ENCODE measurements at regions not wholly inside any gene's neighbourhood (a gene's known extent, or its start where the extent isn't known, plus 50 kb on each side); places are given as distances from the start of the nearest gene placed in this dataset.

DNA sequence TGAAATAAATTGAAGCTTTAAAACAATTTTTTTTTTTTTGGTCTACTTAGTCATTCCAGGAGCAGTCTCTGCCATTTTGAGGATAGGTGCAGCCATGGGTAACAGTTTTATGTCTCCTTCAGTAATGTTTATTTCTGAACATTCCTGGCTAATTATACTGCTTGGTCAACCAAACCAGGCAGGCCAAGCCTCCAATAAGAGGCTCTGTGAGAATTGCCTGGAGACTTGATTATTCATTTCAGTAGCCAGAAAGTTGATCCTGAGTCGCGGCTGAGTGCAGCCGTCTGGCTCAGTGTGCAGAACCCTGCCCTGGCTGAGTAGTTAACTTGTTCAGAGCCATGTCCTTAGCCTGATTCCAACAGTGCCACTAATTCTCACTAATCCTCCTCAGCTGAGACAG, 364.0 kb upstream of the FAT3 start:
- Histone ChIP-seq H3K27me3 (ENCODE audit: control insufficient read depth, low read length) (no peaks in the 10 kb centered on the region), H4K20me1 (ENCODE audit: control insufficient read depth, insufficient read depth, low read depth, low read length) (no peaks in the 10 kb centered on the region), H3K4me3 (ENCODE audit: low read length) (no peak overlapping the region), H3K4me1 (ENCODE audit: control insufficient read depth, low read length) (no peaks in the 10 kb centered on the region), H3K36me3 (ENCODE audit: control insufficient read depth, low read length) (no peaks in the 10 kb centered on the region), H3K9me3 (ENCODE audit: control insufficient read depth, insufficient read depth, low read length) (no peaks in the 10 kb centered on the region), H3K4me2 (ENCODE audit: low read length) (no peak overlapping the region), H3F3A (ENCODE audit: control insufficient read depth, insufficient read depth) (no peaks in the 10 kb centered on the region), H3K9me2 (replicated peaks; ENCODE audit: control insufficient read depth, low read length) (no peaks in the 10 kb centered on the region), H3K27ac (ENCODE audit: low read depth, low read length) (no peak overlapping the region), H3K79me2 (ENCODE audit: control insufficient read depth, low read length) (no peaks in the 10 kb centered on the region)
- TF ChIP-seq EZH2phosphoT487 (IDR thresholded peaks at IDR 0.05; ENCODE audit: borderline replicate concordance, low read length) = no peak
- TF ChIP-seq, protein P1, sequence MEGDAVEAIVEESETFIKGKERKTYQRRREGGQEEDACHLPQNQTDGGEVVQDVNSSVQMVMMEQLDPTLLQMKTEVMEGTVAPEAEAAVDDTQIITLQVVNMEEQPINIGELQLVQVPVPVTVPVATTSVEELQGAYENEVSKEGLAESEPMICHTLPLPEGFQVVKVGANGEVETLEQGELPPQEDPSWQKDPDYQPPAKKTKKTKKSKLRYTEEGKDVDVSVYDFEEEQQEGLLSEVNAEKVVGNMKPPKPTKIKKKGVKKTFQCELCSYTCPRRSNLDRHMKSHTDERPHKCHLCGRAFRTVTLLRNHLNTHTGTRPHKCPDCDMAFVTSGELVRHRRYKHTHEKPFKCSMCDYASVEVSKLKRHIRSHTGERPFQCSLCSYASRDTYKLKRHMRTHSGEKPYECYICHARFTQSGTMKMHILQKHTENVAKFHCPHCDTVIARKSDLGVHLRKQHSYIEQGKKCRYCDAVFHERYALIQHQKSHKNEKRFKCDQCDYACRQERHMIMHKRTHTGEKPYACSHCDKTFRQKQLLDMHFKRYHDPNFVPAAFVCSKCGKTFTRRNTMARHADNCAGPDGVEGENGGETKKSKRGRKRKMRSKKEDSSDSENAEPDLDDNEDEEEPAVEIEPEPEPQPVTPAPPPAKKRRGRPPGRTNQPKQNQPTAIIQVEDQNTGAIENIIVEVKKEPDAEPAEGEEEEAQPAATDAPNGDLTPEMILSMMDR (IDR thresholded peaks at IDR 0.05; ENCODE audit: low read depth, low read length, poor library complexity, severe bottlenecking) = no peak

DNA sequence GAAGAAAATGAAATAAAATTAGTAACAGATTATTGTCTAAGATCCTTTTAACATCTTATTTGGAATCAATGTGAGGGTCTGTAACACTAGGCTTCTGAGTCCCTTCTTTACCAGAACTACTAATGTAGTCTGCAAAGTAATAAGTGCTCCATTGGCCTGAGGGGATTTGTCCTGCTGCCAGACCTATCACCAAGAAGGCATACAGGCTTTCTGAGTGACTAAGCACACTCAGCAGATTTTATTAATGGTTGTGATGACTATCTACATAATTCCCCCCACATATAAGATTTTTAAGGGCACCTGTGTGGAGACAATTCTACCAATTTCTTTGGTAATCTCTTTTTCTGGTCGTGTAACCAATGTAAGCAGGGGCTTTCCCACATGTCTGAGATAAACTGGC, 365.0 kb upstream of the FAT3 start:
- Histone ChIP-seq H4K20me1 (ENCODE audit: control insufficient read depth, insufficient read depth, low read depth, low read length) (no peaks in the 10 kb centered on the region), H3K9me3 (ENCODE audit: control insufficient read depth, insufficient read depth, low read length) (no peaks in the 10 kb centered on the region), H3K27ac (ENCODE audit: low read depth, low read length) (no peak overlapping the region), H3K36me3 (ENCODE audit: control insufficient read depth, low read length) (no peaks in the 10 kb centered on the region), H3K27me3 (ENCODE audit: control insufficient read depth, low read length) (no peaks in the 10 kb centered on the region), H3K4me2 (ENCODE audit: low read length) (no peak overlapping the region), H3F3A (ENCODE audit: control insufficient read depth, insufficient read depth) (no peaks in the 10 kb centered on the region), H3K9me2 (replicated peaks; ENCODE audit: control insufficient read depth, low read length) (no peaks in the 10 kb centered on the region), H3K4me1 (ENCODE audit: control insufficient read depth, low read length) (no peaks in the 10 kb centered on the region), H3K4me3 (ENCODE audit: low read length) (no peak overlapping the region), H3K79me2 (ENCODE audit: control insufficient read depth, low read length) (no peaks in the 10 kb centered on the region)
- no peak for TF ChIP-seq EZH2phosphoT487 (IDR thresholded peaks at IDR 0.05; ENCODE audit: borderline replicate concordance, low read length)
- TF ChIP-seq, protein P1 (IDR thresholded peaks at IDR 0.05; ENCODE audit: low read depth, low read length, poor library complexity, severe bottlenecking) = no peak

- no peaks in the 10 kb centered on the region for H3K9me3 ChIP-seq (ENCODE audit: control insufficient read depth, insufficient read depth, low read length)
- no peaks in the 10 kb centered on the region for H3K4me1 ChIP-seq (ENCODE audit: control insufficient read depth, low read length)
- H3K4me2 ChIP-seq (ENCODE audit: low read length) = no peak overlapping the region
- H3K4me3 ChIP-seq (ENCODE audit: low read length) = no peak overlapping the region
- no peaks in the 10 kb centered on the region for H3K27me3 ChIP-seq (ENCODE audit: control insufficient read depth, low read length)
- H3K79me2 ChIP-seq (ENCODE audit: control insufficient read depth, low read length) = no peaks in the 10 kb centered on the region
- TF ChIP-seq EZH2phosphoT487 (IDR thresholded peaks at IDR 0.05; ENCODE audit: borderline replicate concordance, low read length) = no peak
- TF ChIP-seq, protein P1 (IDR thresholded peaks at IDR 0.05; ENCODE audit: low read depth, low read length, poor library complexity, severe bottlenecking) = no peak
- no peaks in the 10 kb centered on the region for H3F3A ChIP-seq (ENCODE audit: control insufficient read depth, insufficient read depth)
- no peaks in the 10 kb centered on the region for H3K9me2 ChIP-seq (replicated peaks; ENCODE audit: control insufficient read depth, low read length)
- no peaks in the 10 kb centered on the region for H3K36me3 ChIP-seq (ENCODE audit: control insufficient read depth, low read length)
- no peaks in the 10 kb centered on the region for H4K20me1 ChIP-seq (ENCODE audit: control insufficient read depth, insufficient read depth, low read depth, low read length)
- H3K27ac ChIP-seq (ENCODE audit: low read depth, low read length) = no peak overlapping the region
These were observed 367.4 kb upstream of the FAT3 start for GRCh38 chr11:91857179-91857578.

DNA sequence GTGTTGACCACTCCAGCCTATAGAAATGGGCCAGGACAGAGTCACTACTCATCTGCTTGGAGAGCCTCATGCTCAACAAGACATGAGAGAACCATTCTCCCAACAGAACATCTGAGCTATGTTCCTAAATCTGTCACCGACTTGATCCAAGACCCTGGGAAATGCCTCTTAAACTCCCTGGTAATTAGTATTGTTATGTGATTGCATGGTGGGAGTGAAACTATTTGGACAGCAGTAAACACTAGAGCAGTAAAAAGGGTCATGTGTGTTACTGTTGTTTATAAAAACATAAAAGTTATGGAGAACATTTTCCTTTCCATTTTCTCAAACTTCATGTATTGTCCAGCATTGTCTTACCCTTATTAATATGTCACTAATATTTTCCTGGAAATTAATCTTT, 369.8 kb upstream of the FAT3 start:
- H3K4me3 ChIP-seq (ENCODE audit: low read length) = no peak overlapping the region
- H3F3A ChIP-seq (ENCODE audit: control insufficient read depth, insufficient read depth) = no peaks in the 10 kb centered on the region
- H3K9me3 ChIP-seq (ENCODE audit: control insufficient read depth, insufficient read depth, low read length) = no peaks in the 10 kb centered on the region
- no peaks in the 10 kb centered on the region for H3K79me2 ChIP-seq (ENCODE audit: control insufficient read depth, low read length)
- no peaks in the 10 kb centered on the region for H3K9me2 ChIP-seq (replicated peaks; ENCODE audit: control insufficient read depth, low read length)
- H4K20me1 ChIP-seq (ENCODE audit: control insufficient read depth, insufficient read depth, low read depth, low read length) = no peaks in the 10 kb centered on the region
- TF ChIP-seq, protein P1 (IDR thresholded peaks at IDR 0.05; ENCODE audit: low read depth, low read length, poor library complexity, severe bottlenecking) = no peak
- no peak for TF ChIP-seq EZH2phosphoT487 (IDR thresholded peaks at IDR 0.05; ENCODE audit: borderline replicate concordance, low read length)
- no peak overlapping the region for H3K27ac ChIP-seq (ENCODE audit: low read depth, low read length)
- H3K36me3 ChIP-seq (ENCODE audit: control insufficient read depth, low read length) = no peaks in the 10 kb centered on the region
- no peak overlapping the region for H3K4me2 ChIP-seq (ENCODE audit: low read length)
- H3K27me3 ChIP-seq (ENCODE audit: control insufficient read depth, low read length) = no peaks in the 10 kb centered on the region
- no peaks in the 10 kb centered on the region for H3K4me1 ChIP-seq (ENCODE audit: control insufficient read depth, low read length)

Data from DOHH2 (cell line).